NCI-H748 (cell line): ENCODE measurements at regions not wholly inside any gene's neighbourhood (a gene's known extent, or its start where the extent isn't known, plus 50 kb on each side); places are given as distances from the start of the nearest gene placed in this dataset.

Experiments used
- DNase-seq: peaks from one replicate; lab custom pipeline; 2025; ENCODE audit not compliant: unreplicated experiment; lab: John Stamatoyannopoulos, UW

DNA sequence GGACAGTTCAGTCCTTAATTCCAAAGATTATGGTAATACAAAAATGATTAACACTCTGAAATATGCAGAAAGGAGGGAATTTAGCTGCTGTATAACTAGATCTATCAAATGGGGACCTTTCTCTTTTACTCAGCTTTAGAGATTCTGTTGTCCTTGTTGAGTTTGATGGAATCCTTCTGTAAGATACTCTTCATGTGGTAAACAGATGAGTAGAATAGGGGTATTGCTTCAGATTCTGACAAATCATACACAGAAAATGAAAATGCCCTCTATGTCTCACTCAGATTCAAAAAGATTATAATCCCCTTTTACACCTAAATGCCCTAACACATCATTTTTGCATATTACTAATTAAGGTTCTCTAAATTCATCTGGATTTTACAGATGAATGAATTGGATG is 50.7 kb downstream of the ARHGAP35 start:
- no peak for DNase-seq

DNA sequence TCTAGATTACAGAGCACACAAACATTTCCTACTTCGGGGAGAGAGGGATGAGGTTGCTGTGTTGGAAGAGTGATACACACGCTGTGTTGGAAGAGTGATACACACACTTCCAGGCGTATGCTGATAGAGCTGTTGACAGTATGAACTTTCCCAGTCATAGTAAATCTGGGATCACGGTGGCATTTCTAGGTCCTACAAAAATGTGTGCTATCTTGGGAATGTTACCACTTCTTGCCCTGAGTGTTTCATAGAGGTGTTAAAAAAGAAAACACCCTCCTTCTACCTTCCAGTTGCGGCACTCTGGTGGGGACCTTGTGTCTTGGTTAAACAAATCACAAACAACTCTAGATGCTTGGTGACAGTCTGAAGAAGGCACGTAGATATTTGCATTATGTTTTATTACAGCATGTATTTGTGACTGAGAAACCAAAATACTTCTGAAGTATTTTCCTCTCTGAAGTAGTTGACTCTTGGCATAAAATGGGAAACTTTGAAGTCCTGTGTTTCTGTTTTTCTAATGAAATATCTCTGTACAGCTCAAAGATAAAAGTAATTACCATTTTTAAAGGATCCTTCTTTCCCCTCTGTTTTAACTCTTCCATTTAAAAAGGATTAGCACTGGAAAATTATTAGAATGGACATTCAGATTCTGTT is 52.5 kb downstream of the ARHGAP35 start:
- no peak for DNase-seq

DNA sequence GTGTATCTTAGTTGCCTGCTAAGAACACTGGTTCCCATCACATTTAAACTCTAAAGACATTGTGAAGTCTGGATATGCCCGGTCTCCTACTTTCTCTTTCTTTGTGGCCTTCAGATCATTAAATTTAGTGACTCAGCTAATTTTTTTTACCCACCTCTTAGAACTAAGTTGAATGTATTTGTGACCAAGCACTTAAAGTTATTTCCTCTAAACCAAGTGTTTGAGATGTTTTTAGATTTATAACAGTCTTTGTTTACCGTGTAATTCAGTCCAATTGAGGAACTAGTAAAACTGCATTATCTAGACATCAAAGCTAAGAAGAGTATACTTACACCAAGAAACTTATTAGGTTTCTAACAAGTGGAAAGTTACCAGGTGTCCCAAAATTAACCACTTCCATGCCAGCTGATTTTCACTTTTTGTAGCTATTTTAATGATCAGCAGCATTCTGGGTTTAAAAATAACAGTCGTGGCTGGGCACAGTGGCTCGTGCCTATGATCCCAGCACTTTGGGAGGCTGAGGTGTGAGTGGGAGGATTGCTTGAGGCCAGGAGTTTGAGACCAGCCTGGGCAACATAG is 53.1 kb downstream of the ARHGAP35 start:
- DNase-seq = no peak

DNA sequence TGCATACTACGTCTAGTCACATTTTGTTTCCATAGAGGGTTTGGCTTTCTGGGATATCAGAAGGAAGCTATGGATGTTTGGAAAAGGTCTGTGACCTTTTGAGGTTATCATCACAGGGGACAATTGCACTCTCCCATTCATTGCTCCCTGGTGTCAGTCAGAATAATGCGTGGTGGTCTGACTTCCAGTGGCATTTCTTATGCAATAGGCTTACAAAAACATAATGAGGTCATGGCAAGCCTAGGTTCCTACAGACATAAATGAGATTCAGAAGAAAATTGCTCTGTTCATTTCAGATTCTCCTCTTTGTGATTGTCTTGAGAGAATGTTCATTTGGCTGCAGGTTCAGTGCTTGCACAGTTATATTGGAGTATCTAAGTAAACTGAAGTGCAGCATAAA is 54.6 kb downstream of the ARHGAP35 start:
- DNase-seq = no peak

DNA sequence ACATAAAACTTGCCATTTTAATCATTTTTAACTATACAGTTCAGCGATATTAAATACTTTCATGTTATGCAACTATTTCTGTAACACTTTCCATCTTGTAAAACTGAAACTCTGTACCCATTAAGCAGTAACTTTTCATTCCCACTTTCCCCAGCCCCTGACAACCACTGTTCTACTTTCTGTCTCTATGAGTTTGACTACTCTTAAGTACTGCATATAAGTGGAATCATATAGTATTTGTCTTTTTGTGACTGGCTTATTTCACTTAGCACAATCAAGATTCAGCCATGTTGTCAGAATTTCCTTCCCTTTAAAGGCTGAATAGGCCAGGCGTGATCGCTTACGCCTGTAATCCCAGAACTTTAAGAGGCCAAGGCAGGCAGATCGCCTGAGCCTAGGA is 56.2 kb downstream of the ARHGAP35 start:
- DNase-seq = no peak

DNA sequence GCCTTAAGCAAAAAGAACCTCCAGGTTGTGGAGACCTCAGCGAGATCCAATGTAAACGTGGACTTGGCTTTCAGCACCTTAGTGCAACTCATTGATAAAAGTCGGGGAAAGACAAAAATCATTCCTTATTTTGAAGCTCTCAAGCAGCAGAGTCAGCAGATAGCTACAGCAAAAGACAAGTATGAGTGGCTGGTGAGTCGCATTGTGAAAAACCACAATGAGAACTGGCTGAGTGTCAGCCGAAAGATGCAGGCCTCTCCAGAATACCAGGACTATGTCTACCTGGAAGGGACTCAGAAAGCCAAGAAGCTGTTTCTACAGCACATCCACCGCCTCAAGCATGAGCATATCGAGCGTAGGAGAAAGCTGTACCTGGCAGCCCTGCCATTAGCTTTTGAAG is 58.5 kb downstream of the ARHGAP35 start:
- DNase-seq = no peak

DNA sequence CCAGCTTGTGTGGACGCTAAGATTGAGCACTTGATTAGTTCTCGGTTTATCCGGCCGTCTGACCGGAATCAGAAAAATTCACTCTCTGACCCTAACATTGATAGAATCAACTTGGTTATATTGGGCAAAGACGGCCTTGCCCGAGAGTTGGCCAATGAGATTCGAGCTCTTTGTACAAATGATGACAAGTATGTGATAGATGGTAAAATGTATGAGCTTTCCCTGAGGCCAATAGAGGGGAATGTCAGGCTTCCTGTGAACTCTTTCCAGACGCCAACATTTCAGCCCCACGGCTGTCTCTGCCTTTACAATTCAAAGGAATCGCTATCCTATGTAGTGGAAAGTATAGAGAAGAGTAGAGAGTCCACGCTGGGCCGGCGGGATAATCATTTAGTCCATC is 59.6 kb downstream of the ARHGAP35 start:
- no peak for DNase-seq

DNA sequence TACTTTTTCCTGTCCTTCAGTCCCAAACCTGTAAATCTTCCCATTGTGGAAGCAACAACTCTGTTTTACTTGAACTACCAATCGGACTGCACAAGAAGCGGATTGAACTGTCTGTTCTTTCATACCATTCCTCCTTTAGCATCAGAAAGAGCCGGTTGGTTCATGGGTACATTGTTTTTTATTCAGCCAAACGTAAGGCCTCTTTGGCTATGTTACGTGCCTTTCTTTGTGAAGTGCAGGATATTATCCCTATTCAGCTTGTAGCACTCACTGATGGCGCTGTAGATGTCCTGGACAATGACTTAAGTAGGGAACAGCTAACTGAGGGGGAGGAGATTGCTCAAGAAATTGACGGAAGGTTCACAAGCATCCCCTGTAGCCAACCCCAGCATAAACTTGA is 60.3 kb downstream of the ARHGAP35 start:
- DNase-seq = no peak

DNA sequence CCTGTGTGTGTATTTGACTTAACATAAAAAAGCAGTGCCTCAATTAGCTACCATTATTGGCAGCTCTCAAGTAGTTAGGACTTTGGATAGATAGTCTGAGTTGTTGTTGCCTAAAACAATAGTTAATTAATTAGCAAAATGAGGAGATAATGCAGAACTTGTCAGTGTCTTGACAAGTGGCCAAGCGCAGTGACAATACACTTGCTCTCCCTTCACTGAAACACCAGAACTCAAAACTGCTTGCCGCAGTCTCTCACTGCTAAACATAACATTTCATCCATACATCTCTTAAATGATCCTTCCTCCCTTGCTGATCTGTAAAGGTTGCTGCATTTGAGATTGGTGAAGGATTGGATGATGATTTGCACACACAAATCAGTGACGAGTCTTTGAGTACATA is 61.7 kb downstream of the ARHGAP35 start:
- DNase-seq = no peak

DNA sequence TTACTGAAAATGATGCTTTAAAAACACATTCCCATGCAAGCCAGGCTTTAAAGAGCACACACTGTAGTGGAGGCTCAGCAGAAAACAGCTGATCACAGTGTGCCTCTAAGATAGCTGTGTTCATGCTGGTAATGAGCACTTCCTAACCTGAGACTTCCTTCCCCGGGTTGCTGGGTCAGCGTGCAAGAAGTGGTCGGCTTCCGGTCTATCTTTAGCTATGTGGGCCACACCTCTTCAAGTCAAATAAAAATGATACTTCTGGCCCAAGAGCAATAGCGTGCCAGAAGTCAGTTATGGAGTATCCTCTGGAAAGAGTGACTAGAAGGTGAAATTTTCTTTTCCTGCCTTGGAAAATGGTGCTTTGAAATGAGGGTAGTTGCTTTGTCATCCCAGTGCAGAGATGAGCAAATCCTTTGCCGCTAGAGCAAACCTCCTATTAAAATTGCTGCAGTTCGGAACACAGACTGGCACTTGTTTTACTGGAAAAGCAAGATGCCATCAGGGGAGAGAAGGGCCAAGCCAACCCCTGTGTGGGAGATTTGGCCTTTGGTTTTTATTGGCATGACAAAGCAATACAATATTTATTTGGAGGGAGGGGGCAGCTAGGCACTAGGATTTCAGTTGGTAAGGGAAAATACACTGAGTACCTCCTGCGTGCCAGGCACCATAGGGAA is 64.2 kb downstream of the ARHGAP35 start:
- no peak for DNase-seq

DNA sequence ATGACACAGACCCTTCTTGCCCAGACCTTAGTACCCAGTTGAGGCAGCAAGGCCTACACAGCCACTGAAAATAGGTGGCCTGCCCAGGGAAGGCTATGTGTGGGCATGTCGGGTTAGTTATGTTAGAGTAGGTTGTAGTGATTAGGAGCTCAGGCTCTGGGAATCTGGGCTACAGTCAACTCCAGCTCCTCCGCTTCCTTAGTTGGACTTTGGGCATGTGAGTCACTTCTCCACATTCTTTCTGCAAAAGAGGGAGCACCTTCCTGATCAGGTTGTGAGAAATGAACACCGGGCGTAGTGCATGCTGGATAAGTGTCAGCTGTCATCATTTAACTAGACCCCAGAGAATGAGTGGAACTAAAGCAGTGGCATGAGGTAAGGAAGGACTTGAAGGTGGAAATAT is 64.8 kb downstream of the ARHGAP35 start:
- DNase-seq = no peak

DNA sequence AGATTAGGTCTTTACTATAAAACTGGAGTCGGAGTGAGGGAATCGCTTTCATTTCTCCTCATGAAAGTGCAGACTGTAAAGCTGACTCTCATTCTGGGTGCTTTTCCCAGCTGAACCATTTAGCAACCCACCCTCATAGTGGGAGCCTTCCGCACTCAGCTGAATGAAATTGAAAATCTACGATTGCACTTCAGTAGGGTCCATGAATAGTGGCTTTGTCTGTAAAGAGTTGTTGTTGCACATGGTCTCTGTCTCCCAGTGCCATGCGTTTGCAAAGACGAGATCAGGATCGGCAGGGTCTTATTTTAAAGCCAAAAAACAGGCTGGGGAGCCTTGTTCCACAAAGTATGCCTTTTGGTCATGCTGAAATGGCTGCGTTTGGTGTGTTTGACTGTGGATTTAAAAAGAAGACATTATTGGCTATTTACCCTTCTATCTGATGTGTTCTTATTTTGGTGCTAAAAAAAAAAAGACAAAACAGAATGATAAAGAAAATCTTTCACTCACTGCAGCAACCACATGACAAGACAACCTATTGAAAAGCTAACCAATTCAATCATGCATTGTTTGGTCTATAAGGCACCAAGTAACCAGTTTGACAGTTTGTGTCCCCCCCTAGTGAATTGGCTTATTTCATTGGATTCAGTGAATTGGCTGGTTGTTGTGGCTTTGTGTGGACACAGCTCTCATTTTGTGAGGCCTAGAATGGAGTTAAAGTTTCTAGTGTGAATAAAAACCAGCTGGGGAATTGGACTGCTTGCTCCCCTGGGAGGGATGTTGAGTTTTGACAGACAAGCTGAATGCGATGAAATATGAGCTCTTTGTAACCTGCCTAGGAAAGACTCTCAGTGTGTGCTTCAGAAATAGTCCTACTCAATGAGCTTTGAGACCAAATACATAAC is 65.6 kb downstream of the ARHGAP35 start:
- no peak for DNase-seq

DNA sequence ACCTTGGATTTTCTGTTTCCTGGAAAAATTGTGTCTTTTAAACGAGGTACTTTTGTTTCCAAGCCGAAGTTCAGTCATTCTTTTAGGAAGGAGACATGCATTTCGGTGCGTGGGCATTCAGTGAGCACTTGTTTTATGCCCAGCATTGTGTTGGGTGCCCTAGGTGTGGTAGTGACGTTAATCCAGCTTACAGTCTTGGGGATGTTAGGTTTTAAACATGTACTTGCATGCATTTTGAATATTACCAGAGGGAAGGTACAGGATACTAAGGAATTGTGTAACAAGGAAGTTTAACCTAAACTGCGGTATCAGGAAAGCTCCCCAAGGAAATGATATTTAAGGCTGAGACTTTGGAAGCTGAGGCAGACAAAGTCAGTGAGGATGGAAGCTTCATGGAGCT is 66.3 kb downstream of the ARHGAP35 start:
- no peak for DNase-seq

DNA sequence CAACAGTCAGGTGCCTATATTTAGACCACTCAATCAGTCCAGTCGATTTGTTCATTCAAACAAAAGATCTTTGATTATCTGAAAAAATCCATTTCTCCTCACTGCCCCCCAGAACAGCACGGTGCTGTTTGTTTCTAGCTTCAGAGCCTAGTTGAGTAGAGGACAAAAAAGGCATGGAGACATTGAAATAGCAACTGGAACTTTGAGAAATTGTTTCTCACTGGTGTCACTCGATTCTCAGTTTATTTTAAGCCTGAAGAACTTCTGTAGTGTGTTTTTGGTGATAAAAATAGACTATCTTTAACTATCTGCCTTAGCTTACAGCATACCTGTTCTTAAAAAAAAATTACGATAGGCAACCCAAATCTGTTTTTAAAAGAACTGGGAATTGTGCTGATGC is 67.1 kb downstream of the ARHGAP35 start:
- DNase-seq = no peak

DNA sequence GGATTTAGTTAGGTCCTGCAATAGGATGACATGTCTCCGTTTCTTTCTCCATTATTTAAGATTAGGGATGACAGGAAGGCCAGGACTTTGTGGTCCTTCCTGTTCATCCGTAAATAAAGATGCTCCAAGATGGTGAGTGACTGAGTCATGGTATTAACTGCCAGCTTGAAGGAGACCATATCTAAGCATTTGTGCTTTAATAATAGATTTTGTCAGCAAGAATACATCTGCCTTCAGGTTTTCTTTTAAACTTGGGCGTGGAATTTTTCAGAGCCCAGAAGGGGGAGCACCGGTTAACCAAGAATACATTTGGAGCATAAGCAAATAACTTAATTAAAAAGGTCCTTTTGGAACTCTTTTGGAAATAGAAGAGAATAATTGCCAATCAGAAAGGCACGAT is 68.2 kb downstream of the ARHGAP35 start:
- no peak for DNase-seq

DNA sequence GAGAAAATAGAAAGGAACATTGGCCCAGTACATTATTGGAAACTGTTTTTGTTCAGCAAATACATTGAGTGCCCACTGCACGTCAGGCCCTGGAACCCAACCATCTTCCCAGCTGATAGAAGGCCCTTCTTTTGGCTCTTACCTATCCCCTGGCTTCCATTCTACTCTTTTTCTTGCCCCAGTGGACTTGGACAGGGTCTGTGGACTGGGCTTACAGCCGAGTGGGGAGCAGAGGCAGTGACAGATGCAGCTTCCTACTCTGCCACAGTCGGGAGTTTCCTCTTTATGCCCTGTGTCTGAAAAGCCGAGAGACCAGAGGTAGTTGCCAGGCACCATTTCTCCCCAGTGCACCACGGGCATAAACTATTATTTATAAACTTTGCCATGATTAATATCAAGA is 70.4 kb downstream of the ARHGAP35 start:
- DNase-seq = no peak

DNA sequence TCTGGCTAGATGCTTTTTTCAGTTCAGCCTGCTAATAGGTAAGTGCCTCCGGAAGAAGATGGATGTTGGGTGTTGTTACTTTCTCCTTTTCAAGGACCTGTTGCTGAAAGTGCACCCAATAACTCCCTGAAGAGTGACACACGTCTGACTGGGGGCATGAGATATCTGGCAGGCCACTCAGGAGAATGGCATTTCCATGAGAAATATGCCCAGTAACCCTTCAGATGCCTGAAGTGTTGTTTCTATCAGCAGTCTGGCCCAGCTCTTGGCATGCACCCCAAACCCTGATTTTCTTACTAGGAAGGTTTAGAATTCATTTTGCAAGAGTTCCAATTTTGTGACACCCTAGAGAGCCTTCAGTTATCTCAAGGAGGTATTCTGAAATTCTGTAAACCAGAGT is 71.5 kb downstream of the ARHGAP35 start:
- DNase-seq = no peak

DNA sequence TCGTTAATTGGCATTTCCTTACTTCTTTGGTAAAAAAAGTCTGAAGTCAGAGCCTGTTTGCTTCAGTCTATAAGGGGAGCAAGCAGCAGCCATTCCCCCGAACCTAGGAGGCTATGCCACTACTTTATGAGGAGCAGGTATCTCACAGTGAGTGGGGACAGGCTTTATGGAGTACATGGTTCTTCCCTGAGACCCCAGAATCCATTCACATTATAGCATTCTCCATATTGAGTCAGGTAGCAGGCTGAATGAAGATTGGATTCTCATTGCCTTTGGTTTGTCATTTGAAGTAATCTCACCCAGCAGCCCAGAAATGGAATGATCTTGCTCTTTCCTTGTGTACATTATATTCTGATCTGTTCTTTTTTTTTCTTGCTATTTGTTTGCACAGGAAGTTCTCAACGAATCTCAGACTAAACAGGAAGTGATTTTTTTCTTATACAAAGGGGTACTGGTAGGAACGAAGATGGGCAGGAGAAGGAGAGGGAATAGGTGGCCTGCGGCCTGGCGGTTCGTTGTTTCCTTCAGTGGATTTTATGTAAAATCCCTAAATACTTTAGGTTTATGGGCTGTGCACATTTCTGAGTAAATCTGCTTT is 74.4 kb downstream of the ARHGAP35 start:
- no peak for DNase-seq

DNA sequence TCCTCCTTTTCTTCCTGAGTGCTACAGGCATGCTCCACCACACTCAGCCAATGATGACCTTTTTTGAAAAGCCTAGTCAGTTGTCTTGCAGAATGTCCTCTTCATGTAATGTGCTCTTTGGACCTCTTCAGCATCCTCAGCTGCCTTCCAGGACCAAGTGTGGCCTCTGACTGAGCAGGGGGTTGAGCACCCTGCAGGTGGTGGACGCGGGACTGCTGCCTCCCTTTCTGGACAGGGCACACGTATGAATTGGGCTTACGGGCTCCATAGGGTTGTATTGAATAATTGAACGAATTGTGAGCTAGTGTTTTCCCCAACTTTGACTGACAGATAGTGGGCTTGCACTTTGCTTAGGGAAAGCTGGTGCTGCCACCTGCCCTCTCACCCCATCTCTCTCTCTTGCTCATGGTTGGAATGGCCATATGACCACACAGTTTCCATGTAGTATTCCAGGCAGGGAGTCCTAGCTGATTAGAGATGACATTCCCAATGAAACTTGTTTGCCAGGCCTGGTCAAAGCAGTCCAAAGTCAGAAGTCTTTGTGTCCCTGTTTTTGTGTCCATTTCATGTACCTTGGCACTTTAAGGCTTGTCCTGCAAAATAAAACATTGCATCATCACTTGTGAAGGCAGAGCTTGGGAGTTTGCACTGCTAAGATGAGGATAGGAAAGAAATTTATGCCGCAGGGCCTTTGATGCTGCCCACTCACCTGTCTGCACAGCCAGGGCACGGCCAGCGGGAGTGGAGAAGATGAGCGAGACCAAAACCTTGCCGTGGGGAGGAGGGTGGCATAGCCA is 76.3 kb upstream of the NPAS1 start:
- no peak for DNase-seq

DNA sequence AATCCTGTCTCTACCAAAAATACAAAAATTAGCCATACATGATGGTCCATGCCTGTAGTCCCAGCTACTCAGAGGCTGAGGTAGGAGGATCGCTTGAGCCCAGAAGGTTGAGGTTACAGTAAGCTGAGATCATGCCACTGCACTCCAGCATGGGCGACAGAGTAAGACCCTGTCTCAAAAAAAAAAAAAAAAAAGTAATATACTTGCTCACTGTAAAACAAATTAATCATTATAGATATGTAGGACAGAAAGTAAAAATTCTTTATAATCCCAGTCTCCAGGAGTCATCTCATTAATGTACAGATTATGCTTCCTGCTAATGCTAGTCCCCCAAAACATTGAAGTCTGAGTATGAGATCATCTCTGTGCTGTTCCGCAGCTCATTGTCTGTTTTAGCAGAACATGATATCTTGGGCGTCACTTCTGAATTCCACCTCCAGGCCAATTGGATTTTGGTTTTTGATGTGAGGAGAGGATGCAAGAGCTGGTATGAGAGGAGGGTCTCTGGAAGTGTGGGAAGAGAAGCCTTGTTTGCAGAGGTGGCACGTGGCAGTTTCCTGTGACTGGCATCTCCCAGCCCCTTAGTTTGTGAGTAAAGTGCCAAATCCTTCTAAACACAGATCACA is 75.4 kb upstream of the NPAS1 start:
- DNase-seq = no peak
